Esophagus squamous epithelium (tissue), 4 donors: ENCODE measurements at regions not wholly inside any gene's neighbourhood (a gene's known extent, or its start where the extent isn't known, plus 50 kb on each side); places are given as distances from the start of the nearest gene placed in this dataset.

ENCODE experiments used
- POLR2A ChIP-seq, 4 donors: fragments of 450-650 bp; IDR thresholded peaks; one replicate each; pipeline ENCODE4 v1.6.1; 2017; ENCODE audit warnings: antibody characterized with exemption in 4 of 4, mild to moderate bottlenecking in 4 of 4, moderate library complexity in 3 of 4
- TF ChIP-seq, protein P1 (sequence below), 6 experiments: fragments of 450-650 bp in 4 of 6; fragments of 200-600 bp in 2 of 6; sonication (generic) in 2 of 6; IDR thresholded peaks; one replicate each; pipeline ENCODE4 v1.5.1; 2016 to 2019; ENCODE audit warnings: antibody characterized with exemption in 6 of 6, mild to moderate bottlenecking in 4 of 6, moderate library complexity in 4 of 6

- TF ChIP-seq, protein P1, sequence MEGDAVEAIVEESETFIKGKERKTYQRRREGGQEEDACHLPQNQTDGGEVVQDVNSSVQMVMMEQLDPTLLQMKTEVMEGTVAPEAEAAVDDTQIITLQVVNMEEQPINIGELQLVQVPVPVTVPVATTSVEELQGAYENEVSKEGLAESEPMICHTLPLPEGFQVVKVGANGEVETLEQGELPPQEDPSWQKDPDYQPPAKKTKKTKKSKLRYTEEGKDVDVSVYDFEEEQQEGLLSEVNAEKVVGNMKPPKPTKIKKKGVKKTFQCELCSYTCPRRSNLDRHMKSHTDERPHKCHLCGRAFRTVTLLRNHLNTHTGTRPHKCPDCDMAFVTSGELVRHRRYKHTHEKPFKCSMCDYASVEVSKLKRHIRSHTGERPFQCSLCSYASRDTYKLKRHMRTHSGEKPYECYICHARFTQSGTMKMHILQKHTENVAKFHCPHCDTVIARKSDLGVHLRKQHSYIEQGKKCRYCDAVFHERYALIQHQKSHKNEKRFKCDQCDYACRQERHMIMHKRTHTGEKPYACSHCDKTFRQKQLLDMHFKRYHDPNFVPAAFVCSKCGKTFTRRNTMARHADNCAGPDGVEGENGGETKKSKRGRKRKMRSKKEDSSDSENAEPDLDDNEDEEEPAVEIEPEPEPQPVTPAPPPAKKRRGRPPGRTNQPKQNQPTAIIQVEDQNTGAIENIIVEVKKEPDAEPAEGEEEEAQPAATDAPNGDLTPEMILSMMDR (IDR thresholded peaks at IDR 0.05) = no peak
- TF ChIP-seq POLR2A (IDR thresholded peaks at IDR 0.05) = no peak
Observed at GRCh38 chrX:131910586-131910985, 112.5 kb upstream of the STK26 start.
